UCSD-AML1 (cell line): ENCODE measurements at regions not wholly inside any gene's neighbourhood (a gene's known extent, or its start where the extent isn't known, plus 50 kb on each side); places are given as distances from the start of the nearest gene placed in this dataset.

Experiments used
- DNase-seq: peaks from one replicate; lab custom pipeline; 2025; ENCODE audit not compliant: unreplicated experiment; lab: John Stamatoyannopoulos, UW

DNA sequence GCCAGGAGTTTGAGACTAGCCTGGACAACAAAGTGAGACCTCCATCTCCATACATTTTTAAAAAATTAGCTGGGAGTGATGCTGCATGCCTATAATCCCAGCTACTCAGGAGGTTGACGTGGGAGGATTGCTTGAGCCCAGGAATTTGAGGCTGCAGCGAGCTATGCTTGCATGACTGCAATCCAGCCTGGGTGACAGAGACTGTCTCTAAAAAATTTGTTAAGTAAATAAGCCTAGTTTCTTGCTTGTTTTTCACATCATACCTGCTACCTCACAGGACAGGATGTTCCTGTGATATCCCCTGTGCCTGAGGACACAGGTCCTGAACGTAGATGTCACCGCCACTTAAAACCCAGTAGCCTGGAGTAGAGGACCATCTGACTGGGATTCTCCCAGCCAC lies 348.6 kb downstream of the MN1 start:
- no peak for DNase-seq

DNA sequence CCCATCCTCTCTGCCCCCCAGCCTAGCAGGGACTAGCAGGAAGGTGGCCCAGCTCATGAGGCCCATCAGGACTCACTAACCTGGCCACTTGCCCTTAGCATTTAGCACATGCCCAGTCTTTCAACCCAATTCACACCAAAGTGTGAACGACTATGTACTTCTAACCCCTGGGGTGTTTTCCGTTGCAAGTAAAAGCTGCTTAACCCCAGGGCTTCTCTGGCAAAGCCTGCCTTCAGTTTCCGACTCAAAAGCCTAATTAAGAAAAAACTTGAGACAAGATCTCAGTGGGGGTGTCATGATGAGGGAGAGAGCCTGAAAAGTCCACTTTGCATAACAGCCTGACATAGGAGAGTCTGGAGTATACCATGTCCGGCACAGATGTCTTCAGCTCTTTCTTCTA lies 347.8 kb downstream of the MN1 start:
- DNase-seq = no peak

DNA sequence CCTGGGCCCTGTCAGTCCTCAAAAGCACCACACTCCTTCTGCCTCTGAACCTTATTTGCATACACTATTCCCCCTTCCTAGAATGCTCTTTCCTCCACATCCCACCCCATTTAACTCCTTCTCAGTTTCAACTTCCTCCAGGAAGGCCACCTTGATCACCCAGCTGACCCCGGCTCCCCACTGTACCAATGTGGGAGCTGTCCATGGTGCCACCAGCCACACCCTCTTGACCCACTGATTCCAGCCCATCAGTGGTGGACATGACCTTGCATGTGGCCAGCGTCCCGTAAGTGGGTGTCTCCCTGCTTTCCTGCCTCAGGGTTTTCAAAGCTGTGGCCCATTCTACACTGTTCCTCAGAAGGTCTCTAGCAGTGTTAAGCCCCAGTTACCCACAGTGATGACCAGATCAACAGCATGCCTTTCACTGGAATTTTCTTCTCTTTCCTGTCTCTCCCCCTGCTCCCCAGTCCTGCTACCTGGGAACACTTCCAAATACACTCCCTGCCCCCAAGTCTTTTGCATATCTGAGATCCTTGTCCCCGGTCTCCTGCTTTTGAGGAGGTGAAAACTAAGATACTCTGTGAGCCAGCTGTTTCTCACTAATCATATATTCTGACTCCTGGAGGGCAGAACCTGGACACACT lies 346.6 kb downstream of the MN1 start:
- no peak for DNase-seq

DNA sequence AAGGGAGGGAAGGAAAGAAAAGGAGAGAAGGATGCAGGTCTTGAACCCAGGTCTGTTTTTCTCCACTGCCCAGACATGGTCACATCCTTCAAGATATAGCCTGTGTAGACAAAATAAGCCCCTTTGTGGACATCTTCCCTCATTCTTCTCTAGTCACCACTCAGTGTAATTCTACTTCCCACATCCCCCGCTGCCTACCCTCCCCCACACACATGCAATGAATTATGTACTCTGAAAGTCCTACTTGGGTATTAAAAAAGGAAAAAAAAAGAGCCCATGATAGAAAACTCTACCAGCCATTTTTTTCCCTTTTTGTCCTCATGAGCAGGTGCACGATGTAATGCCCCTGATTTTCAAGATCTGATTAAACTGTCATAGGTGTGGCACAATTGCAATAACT lies 346.0 kb downstream of the MN1 start:
- DNase-seq = no peak

DNA sequence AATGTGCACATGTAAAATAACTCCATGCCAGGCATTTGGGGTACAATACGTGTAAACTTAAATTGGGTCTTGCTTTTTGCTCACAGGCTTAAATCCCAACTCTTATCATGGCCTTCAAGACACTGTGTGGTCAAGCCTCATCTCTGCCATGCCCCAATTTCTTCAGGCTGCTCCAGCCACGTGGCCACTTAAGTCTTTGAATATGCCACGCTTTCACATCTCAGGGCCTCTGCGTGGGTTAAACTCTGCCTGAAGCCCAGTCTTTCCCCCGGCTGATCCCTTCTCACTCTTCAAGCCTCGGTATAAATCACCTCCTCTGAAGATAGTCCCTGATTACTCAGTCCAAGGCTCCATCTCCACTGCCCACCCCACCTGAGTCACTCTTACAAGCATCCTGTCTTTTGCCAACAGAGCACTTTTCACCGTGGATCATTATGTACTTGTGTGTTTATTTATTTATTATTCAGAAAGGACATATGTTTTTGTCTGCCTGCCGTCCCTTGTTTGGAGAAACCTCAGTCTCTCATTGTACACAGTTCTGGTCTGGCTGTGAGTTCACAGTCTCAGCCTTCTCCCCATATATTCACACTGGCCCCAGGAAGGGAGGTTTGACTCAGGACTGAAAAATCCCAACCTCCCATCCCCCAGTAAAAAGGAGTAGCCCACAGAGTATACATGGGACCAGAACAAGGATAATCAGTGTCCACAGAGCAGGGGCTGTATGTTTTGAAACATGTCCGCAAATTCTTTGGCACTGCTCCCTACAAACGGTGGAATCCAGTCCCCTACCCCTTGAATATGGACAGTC lies 344.7 kb downstream of the MN1 start:
- no peak for DNase-seq

DNA sequence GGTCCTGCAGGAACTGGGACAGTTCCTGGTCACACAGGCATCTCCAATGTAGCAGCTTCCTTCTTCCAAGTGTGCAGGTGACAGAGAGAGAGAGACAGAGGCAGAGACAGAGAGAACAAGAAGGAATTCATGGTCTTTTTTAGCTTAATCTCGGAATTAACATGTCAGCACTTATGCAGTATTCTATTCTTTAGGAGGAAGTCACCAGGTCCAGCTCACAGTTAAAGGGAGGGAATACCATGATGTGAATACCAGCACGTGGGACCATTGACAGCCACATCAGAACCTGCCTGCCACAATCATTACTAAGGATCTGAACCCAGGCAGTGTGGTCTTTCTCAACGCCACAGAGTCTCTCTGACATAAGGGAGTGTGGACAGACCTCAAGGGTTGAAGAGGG lies 341.6 kb downstream of the MN1 start:
- no peak for DNase-seq

DNA sequence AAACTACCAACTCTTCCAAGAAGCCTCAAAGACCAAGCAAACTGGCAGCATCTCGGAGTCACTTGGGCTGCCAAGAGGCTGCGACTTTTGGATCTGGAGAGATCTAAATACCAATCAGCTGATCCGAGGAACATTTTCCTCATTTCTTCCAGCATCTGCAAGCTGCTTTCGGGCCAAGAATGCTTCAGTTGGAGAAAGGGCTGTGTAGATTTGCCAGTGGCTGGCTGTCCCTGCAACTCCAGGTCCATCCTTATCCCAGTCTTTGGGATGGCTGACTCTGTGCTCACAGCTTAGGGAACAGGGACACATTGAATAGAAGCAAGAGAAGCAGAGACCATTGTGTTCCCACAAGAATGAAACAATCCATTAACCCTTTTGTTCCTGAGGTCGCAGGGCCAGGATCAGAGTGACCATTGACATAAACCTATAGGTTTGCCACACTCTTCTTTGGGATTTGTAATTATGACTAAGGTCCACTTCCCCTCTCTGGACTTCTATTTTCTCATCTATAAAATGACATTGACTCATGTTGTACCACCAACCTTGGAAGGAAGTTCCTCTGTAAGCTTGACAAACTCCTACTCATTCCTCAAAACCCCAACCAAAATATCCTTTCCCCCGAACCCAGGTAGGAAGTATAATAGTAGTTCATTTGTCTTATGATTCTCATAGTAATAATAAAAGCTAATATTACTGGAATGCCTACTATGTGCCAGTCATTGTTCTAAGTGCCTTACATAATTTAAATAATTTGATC lies 340.8 kb downstream of the MN1 start:
- no peak for DNase-seq

DNA sequence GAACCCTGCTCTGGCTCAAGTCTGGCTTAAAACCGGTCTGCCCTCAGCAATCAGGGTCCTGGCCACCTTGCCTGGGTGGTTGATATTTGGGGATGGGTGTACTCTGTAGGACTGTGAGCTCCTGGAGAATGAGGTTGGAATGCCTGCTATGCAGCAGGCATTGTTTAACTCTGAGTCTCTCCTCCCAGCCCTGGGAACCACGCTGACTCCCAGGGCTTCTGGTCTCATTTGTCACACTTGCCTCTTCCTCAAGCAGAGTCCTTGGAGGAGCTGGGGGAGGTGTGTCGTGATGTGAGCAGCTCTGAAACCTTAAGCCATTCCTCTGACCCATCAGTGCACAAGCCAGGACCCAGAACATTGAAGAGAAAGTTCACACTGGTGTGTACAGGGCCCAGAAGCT lies 340.1 kb downstream of the MN1 start:
- no peak for DNase-seq

DNA sequence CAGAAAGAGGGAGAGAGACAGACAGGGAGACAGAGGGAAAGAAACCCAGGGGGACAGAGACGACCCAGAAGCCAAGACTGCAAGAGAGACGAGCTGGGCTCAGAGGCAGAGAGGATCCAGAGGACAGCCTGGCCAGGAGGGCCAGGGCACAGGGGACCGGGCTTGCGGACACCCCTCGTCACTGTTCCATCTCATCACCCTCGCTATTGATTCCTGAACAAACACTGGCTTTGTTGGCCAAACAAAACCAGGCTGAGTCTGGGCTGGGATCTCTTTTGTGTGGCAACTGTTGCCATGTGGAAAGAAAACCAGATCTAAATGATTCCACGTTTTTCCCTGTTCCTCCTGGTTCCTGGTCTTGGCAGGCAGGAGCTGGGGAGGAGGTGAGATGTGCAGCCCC lies 339.4 kb downstream of the MN1 start:
- no peak for DNase-seq

DNA sequence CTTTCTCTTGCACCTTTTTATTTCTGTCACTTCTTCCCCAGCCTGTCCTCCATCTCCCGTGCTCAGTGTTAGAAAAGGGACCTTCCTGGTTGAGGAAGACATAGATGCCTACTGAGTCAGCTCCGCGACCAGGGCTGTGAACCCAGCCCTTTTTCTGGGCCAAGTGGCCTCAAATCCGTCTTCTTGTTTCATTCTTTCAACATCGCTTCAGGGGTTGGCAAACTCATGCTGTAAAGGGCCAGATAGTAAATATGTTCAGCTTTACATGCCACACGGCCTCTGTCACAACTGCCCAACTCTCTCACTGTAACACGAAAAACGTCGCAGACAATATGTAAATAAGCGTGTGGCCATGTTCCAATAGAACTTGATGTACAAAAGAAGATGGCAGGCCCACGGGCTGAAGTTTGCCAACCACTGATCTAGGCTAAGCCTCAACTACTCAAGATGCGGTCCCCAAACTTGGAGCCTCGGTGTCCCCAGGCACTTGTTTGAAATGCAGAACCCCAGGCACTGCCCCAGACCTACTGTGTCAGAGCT lies 338.4 kb downstream of the MN1 start:
- DNase-seq = no peak

DNA sequence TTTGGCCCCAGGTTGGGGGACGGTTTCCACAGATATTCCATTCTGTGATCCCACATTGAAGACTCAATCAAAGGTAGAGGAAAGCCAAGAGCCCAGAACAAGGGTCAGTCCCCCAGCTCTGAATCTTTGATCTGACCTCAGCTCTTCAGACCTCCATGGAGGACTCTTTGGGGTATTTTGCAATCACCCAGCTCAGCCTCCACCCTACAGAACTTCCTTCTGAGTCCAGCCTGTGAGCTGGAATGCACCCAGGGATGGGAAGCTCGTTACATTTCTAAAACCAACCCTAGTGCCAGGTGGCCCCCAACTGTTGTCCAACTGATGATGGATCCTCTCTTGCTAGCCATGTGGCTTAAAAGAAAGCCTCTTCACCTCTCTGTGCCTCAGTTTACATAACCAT lies 335.3 kb downstream of the MN1 start:
- no peak for DNase-seq

DNA sequence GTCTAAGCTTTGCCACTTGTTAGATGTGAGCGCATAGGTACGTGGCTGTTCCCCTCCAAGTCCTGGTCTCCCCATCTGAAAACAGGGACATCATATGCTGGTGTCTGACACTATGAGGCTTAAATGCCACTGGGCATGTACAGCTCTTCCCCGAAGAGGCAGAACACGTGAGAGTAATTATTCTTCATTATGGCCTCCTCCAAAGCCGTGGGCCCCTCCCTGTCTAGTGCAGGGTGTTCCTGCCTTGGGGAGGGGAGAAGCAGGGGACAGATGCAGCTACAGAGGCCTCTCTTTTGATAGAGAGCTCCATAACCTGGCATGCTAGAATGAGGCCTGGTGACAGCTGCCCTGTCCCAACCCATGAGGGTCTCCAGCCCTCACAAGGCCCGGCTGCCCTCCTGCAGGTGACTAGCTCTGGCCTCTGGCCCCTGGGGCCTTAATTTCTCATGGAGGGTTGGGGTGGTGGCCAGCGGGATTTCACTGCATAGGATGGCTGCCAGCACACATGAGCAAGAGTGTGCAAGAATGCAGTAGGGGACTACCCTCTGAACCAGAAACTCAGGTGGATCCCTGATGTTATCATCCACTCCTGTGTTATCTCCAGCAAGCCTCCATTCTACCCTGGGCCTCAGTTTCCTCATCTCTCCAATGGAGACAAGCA lies 334.6 kb downstream of the MN1 start:
- DNase-seq = no peak

DNA sequence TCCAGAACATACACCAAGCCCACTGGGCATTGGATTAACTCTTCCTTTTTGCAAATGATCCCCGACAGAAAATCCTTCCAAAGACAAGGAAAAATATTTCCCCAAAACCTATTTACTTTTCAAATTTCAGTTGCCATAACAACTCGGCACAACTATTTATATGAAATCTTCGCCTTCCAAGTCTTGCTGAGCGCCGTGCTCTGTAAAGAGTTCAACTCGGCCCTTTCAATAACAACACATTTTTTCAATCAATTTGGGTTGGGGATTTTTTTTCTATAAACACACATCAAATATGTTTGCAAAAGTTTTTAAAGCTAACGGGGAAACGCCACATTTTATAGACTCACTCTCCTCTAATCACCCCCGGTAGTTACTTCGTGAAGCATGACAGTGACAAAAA lies 333.8 kb downstream of the MN1 start:
- no peak for DNase-seq

DNA sequence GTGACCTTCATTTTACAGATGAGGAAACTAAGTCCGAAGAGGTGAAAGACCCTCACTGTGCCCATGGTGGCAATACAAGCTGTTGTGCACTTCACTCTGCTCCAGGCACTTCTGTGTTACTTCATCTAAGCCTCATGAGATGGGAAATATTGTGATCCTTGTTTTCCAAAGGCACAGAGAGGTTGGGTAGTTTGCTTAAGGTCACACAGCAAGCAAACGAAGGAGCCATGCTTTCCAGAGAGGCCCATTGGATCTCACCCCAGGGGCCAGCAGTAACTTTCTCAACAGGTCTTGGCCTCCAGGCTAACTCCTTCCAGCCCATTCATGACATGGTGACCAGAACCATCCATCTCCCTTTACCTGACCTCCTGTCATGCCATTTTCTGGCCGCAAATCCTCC lies 332.8 kb downstream of the MN1 start:
- no peak for DNase-seq

DNA sequence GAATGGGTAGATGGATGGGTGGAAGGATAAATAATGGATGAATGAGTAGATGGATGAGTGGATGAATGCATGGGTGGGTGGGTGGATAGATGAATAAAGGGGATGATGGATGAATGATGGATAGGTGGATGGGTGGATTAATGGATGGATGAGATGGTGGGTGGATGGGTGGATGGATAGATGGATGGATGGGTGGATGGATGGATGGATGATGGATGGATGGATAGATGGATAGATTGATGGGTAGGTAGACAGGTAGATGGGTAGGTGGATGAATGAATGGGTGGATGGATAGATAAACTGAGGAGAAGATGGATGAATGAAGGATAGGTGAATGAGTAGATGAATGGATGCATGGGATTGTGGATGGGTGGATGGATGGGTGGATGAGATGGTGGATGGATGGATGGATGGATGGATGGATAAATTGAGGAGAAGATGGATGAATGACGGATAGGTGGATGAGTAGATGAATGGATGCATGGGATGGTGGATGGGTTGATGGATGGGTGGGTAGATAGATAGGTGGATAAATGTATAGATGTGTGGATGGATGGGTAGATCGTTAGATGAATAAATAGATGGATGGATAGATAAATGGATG lies 331.3 kb downstream of the MN1 start:
- DNase-seq = no peak

DNA sequence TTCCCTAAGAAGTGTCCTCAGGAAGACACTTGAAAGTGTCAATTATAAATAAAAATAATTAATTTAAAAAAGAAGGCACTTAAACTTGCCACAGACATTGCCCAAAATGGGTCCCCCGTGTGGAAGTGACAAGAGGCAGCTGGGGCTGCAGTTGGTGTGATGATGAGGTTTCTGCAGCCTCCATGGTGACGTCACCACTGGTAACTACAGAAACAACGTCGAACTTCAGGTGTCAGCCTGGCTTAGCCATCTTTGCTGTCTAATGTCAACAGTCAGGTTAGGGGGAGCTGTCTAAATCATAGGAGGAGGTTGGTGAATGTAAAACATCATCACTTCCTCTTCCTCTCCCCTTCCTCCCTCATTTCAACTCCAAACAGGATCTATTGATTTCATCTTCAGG lies 328.6 kb downstream of the MN1 start:
- DNase-seq = no peak

DNA sequence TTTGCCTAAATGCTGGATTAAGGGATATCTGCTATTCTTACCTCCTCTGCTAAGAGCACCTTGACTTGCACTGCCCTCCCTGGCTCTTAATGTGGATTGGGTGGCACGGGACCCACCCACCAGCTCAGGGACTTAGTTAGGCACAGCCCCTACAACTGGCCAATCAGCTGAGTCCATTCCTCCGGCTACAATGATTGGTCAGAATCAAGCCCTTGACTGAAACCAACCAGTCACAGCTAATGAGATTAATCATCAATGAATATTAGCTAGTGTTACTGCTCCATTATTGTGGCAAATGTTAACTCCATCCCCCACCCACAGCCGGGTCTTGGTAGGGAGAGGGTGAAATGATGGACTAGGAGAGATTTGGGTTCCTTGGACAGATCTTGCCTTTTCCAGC lies 328.0 kb downstream of the MN1 start:
- no peak for DNase-seq

DNA sequence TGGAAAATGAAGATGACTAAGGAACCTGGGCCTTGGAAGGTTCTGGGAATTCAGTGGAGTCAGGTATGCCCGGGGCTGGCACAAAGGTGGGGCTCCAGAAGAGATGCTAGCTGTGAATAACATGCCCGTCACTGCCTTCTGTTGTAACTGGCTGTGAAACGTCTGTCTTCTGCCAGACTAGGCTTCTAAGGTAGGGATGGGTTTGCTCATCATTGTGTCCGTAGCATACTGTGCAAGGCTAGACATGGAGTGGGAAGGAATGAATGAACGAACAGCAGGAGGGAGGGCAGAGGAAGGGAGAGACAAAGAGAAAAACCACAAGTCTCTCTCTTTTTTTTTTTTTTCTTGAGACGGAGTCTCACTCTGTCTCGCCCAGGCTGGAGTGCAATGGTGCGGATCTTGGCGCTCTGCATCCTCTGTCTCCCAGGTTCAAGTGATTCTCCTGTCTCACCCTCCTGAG lies 327.4 kb downstream of the MN1 start:
- no peak for DNase-seq

DNA sequence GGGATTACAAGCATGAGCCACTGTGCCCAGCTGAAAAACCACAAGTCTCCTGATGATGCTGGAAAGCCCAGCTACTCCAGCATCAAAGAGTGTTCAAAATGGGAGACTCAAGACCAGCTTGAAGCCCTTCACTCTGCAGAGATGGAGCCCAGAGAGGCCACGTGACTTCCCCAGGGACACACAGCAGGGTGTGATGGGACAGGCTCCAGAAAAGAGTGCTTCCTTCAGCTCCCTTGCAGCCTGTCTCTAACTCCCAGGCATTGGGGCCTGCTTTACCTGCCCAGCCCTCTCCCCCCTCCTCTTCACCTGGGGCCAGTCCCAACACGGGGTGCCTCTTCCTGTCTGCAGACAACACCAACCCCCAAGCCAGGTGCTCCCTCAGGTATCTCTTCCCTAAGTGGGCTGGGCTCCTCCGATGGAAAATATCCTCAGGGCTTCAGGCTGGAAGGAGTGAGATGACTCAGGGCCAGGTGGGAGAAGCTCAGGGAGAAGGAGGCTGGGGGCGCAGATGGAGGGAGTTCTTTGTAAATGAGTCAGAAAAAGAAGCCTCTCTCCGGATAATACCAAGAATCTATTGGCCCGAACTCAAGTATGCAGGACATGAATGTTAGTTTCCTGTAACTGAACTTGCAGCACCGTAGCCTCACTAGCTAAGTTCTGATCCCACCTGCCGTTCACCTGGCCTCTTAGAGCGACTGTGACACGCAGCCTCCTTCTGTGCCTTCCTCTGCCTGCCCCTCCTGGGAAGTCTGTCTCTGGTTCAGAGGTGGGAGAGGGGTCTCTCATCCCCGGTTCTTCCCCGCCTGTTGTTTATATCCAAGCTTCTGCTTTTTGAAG lies 326.6 kb downstream of the MN1 start:
- no peak for DNase-seq

DNA sequence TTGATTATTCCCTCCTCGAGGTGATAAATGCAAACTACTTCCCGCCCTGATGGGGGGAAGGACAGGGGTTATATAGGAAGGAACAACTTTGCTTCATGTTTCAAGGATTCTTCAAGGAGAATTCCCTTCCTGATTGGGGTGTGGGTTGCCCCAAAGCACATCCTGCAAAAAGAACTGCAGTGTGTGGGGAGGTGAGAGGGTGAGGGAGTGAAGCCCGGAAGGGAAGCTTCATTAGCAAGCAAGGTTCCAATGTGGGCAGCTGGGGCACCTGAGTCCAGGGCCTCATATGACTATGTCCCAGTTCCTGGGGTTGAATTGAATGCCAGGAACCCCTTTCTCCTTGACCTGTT lies 326.0 kb downstream of the MN1 start:
- no peak for DNase-seq
